GM12878 (cell line): ENCODE measurements at regions not wholly inside any gene's neighbourhood (a gene's known extent, or its start where the extent isn't known, plus 50 kb on each side); places are given as distances from the start of the nearest gene placed in this dataset.

Experiments
- FOXM1 ChIP-seq: IDR thresholded peaks from 2 replicates; pipeline ENCODE4 v1.6.1; 2012; ENCODE audit warnings: low read depth, mild to moderate bottlenecking, inconsistent platforms, low read length, moderate library complexity
- PML ChIP-seq: IDR thresholded peaks from 2 replicates; pipeline ENCODE4 v1.6.1; 2012; ENCODE audit warnings: low read length, inconsistent platforms
- POLR2AphosphoS5 ChIP-seq: IDR thresholded peaks from 2 replicates; pipeline ENCODE4 v1.6.1; 2011; ENCODE audit warnings: mild to moderate bottlenecking, low read length, inconsistent platforms

DNA sequence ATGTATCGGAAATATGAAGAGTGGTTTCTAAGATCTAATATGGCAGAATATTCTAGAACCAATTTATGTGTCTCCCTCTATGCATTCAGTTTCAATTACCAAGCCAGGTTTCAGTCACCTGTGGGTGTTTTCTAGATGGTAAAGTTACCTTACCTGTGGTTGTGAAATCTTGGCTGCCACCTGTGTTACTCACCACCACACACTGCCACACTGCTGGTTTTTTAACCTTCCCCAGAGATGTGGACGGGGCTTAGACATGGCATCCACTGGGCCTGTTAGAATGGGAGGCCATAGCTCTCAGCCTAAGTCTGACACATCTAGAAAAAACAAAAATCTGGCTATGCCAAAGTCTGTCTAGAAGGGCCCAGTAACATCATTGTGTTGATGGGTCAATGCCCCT, 896.5 kb upstream of the PABPC4L start:
- TF ChIP-seq POLR2AphosphoS5 (no peak), FOXM1 (no peak), PML (no peak)
